BJ (cell line): ENCODE measurements at regions not wholly inside any gene's neighbourhood (a gene's known extent, or its start where the extent isn't known, plus 50 kb on each side); places are given as distances from the start of the nearest gene placed in this dataset.

ENCODE experiments used
- CTCF ChIA-PET: fragments of 350-600 bp; formaldehyde crosslinking; extraction: SDS; loops from one replicate; lab custom pipeline; 2021; ENCODE audit warnings: antibody characterized with exemption, inconsistent platforms; lab: Yijun Ruan, JAX
- POLR2A ChIA-PET: fragments of 300-600 bp; sonication (Branson Sonifier 250); formaldehyde crosslinking; extraction: SDS; loops from one replicate; lab custom pipeline; 2021; ENCODE audit warnings: antibody characterized with exemption; lab: Charles Lee
- DNase-seq: peaks from one replicate; pipeline ENCODE4 v3.0.0-alpha.2; 2011; ENCODE audit warnings: low read depth
- H3K27me3 ChIP-seq: 2 replicates; pipeline ENCODE4 v1.6.0; 2011; ENCODE audit warnings: low read length; ENCODE audit not compliant: control insufficient read depth, insufficient read depth
- H3K36me3 ChIP-seq: 2 replicates; pipeline ENCODE4 v1.5.1; 2011; ENCODE audit warnings: low read length; ENCODE audit not compliant: control insufficient read depth, insufficient read depth
- H3K4me3 ChIP-seq: 2 replicates; pipeline ENCODE4 v1.5.1; 2011; ENCODE audit warnings: low read depth, mild to moderate bottlenecking, control low read depth, low read length
- TF ChIP-seq, protein P1 (sequence below): IDR thresholded peaks from 2 replicates; pipeline ENCODE4 v1.5.1; 2011; ENCODE audit warnings: low read depth, mild to moderate bottlenecking, control low read depth, inconsistent platforms, low read length, moderate library complexity; ENCODE audit not compliant: insufficient read depth

DNA sequence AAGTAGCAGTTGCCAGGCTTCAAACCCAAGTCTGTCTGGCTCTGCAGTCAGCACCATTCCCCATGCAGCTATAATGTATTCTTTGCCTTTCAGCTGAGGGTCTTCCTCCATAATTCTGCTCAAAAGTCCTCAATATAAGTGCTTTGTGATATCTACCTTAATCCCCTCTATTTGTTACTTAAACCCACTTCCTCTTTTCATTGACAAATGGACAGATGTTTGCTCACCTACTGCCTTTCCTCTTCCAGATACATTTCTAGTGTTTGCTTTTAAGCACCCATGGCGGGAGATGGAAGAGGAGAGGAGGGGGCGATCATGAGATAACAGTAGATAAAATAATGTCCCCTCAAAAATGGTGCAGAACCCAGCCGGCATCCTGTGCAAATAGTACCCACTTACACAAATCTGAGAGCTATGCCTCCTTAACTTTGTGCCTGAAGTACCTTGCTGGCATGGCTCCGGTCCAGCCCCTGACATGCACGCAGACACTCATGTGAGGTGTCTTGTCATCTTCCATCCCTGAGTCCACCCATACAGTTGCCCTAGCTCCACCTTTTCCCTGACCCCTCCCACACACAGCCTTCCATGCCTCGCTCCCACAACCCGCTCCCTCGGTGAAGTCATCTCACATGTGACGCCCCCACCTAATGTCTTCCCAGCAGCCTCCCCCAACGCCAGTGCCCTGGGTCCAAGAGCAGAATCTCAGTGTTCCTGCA is 109.6 kb downstream of the TRIM29 start:
- no peaks in the 10 kb centered on the region for H3K27me3 ChIP-seq
- no peaks in the 10 kb centered on the region for H3K36me3 ChIP-seq
- DNase-seq, result no peak
- POLR2A ChIA-PET, result no interaction called here
- TF ChIP-seq, protein P1, sequence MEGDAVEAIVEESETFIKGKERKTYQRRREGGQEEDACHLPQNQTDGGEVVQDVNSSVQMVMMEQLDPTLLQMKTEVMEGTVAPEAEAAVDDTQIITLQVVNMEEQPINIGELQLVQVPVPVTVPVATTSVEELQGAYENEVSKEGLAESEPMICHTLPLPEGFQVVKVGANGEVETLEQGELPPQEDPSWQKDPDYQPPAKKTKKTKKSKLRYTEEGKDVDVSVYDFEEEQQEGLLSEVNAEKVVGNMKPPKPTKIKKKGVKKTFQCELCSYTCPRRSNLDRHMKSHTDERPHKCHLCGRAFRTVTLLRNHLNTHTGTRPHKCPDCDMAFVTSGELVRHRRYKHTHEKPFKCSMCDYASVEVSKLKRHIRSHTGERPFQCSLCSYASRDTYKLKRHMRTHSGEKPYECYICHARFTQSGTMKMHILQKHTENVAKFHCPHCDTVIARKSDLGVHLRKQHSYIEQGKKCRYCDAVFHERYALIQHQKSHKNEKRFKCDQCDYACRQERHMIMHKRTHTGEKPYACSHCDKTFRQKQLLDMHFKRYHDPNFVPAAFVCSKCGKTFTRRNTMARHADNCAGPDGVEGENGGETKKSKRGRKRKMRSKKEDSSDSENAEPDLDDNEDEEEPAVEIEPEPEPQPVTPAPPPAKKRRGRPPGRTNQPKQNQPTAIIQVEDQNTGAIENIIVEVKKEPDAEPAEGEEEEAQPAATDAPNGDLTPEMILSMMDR, result no peak
- no peak overlapping the region for H3K4me3 ChIP-seq
- CTCF ChIA-PET, result no interaction called here

DNA sequence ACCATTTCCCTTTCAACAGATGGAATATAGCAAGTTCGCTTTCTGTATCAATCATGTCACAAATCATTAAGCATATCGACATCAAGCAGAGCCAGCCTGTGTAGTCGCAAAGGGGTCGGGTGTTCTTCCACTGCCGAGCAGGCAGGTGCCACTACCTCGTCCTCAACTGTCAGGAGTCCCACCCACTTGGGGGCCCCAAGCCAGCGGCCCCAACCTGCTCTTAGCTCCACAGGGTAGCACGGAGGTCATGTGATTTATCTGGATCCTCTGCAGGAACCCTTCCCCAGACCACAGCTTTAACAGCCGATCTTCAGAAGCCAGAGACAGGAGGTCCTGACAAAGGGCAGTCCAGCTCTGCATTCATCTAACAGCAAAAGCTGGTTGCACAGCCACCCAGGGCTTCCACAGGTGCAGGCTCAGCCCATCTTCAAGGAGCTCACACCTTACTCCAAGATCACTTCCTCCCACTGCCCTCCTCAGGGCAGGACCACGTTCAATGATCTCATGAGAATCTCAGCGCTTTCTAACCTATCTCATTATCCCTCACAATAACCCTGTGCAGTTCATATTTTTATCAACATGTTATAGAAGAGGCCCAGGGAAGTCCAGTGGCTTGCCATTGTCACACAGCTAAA is 110.2 kb downstream of the TRIM29 start:
- CTCF ChIA-PET, result no interaction called here

DNA sequence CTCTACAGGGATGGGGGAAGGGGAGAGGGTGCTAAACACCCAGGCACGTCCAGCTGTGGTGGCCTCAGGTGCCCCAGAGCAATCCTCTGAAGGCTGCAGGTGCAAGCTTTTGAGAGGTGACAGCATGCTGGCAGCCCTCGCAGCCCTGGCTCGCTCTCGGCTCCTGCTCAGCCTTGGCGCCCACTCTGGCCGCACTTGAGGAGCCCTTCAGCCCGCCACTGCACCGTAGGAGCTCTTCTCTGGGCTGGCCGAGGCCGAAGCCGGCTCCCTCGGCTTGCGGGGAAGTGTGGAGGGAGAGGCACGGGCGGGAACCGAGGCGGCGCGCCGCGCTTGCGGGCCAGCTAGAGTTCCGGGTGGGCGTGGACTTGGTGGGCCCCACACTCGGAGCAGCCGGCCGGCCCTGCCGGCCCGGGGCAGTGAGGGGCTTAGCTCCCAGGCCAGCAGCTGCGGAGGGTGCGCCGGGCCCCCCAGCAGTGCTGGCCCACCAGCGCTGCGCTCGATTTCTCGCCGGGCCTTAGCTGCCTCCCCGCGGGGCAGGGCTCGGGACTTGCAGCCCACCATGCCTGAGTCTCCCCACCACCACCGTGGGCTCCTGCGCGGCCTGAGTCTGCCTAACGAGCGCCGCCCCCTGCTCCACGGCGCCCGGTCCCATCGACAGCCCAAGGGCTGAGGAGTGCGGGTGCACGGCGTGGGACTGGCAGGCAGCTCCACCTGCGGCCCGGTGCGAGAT is 112.1 kb downstream of the TRIM29 start:
- TF ChIP-seq, protein P1, result no peak
- H3K27me3 ChIP-seq, result no peaks in the 10 kb centered on the region
- no peak for DNase-seq
- POLR2A ChIA-PET, result no interaction called here
- no peaks in the 10 kb centered on the region for H3K36me3 ChIP-seq
- CTCF ChIA-PET, result interaction anchor here (0.9 kb wide), 1 partner anchor 14 kb away, joined by 3 read pairs; no protein-coding TSS in a partner anchor
- no peak overlapping the region for H3K4me3 ChIP-seq

More for the DNA sequence above, 110.2 kb downstream of the TRIM29 start:
- H3K36me3 ChIP-seq, result no peaks in the 10 kb centered on the region
- no peaks in the 10 kb centered on the region for H3K27me3 ChIP-seq
- no peak for DNase-seq
- POLR2A ChIA-PET, result no interaction called here
- TF ChIP-seq, protein P1, result no peak
- H3K4me3 ChIP-seq, result no peak overlapping the region

DNA sequence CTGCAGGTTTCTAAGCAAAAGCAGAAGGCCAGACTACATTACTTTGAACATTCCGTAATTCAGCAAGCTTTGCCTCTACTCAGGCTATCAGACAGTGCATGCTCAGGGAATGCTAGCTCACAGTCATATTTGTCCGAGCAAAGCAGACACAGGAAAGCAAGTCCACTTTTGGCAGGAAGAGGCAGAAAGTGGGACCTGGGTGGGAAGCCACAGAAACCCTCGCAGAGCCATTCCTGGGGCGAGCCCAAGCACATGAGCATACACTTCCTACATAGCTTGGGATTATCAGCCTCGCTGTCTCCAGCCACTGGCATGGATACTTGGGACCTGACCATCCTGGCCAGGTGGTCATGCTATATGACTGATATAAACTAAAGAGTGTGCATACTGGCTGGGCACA is 113.3 kb downstream of the TRIM29 start:
- TF ChIP-seq, protein P1, result no peak
- ChIA-PET POLR2A (no interaction called here), CTCF (no interaction called here)
- Histone ChIP-seq H3K36me3 (no peaks in the 10 kb centered on the region), H3K4me3 (no peak overlapping the region), H3K27me3 (no peaks in the 10 kb centered on the region)
- DNase-seq, result no peak

DNA sequence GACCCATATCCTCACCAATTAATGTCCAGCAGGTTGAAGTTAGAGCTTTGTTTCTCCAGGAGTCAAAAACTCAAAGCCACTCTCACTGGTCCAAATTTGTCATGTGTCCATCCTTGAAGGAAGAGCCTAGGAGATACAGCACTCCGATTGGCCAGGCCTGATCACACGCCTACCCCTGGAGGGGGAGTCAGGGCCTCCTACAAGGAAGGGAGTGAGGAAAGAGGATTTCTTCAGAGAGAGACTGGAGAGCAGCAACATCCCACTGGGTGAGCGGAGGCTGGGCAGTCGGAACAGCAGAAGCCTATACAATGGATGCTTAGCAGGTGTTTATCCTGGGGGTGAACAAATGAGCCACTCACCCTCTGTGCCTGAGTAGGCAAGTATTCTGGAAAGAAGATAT is 113.9 kb downstream of the TRIM29 start:
- Histone ChIP-seq H3K4me3 (no peak overlapping the region), H3K27me3 (no peaks in the 10 kb centered on the region), H3K36me3 (no peaks in the 10 kb centered on the region)
- ChIA-PET CTCF (no interaction called here), POLR2A (no interaction called here)
- DNase-seq, result no peak
- TF ChIP-seq, protein P1, result no peak
